Activated T-cell treated with anti-CD3 and anti-CD28 coated beads, Interleukin-2, amount 50 U/mL, for 72 hours (primary cell): ENCODE measurements at regions not wholly inside any gene's neighbourhood (a gene's known extent, or its start where the extent isn't known, plus 50 kb on each side); places are given as distances from the start of the nearest gene placed in this dataset.

Experiments used
- ATAC-seq, 2 donors: fragments of 150-1000 bp; cut with Tn5 transposase; replicated peaks in 1 of 2; 2 replicates each; pipeline ENCODE4 v1.10.0; 2021; ENCODE audit warnings: moderate library complexity in 2 of 2, mild to moderate bottlenecking in 1 of 2
- DNase-seq, 2 donors: peaks; one replicate each; pipeline ENCODE4 v3.0.0; 2021 to 2022; ENCODE audit warnings: mixed read lengths in 1 of 2
- H3K27ac Mint-ChIP-seq: one replicate; pipeline ENCODE4 v1.8.0; 2022; ENCODE audit warnings: mild to moderate bottlenecking, moderate library complexity, mixed read lengths
- H3K27me3 Mint-ChIP-seq: one replicate; pipeline ENCODE4 v1.8.0; 2022; ENCODE audit warnings: low read depth, mixed read lengths
- H3K36me3 Mint-ChIP-seq, 2 donors: one replicate each; pipeline ENCODE4 v1.8.0; 2022; ENCODE audit warnings: mixed read lengths in 2 of 2, mild to moderate bottlenecking in 1 of 2; ENCODE audit not compliant: insufficient read depth in 2 of 2
- H3K4me1 Mint-ChIP-seq: one replicate; pipeline ENCODE4 v1.8.0; 2022; ENCODE audit warnings: low read depth, mixed read lengths
- H3K4me3 Mint-ChIP-seq, 2 donors: one replicate each; pipeline ENCODE4 v1.8.0; 2022; ENCODE audit warnings: mild to moderate bottlenecking in 2 of 2, mixed read lengths in 2 of 2, moderate library complexity in 2 of 2
- H3K9me3 Mint-ChIP-seq, 2 donors: one replicate each; pipeline ENCODE4 v1.8.0; 2022; ENCODE audit warnings: mixed read lengths in 2 of 2

- Mint-ChIP-seq H3K27me3 (peaks cover 6% of the 10 kb centered on the region), H3K36me3 (no peaks in the 10 kb centered on the region), H3K27ac (no peak overlapping the region), H3K4me3 (no peak overlapping the region), H3K4me1 (peaks cover 4% of the 10 kb centered on the region), H3K9me3 (no peaks in the 10 kb centered on the region)
- DNase-seq (no peak), ATAC-seq (no peak)
Measured at GRCh38 chr1:87501738-87502137, 173.1 kb downstream of the LMO4 start.

- peak in 1 of 2 donors; percentile 21 for ATAC-seq
- Mint-ChIP-seq H3K27ac (no peak overlapping the region), H3K4me3 (no peak overlapping the region), H3K9me3 (no peaks in the 10 kb centered on the region), H3K27me3 (no peaks in the 10 kb centered on the region), H3K36me3 (no peaks in the 10 kb centered on the region), H3K4me1 (peaks cover 6% of the 10 kb centered on the region)
- no peak for DNase-seq
Measured at GRCh38 chr1:87505391-87505983, 176.8 kb downstream of the LMO4 start.

GRCh38 chr1:87506147-87506546 lies 177.5 kb downstream of the LMO4 start:
- Mint-ChIP-seq H3K4me1 (peaks cover 6% of the 10 kb centered on the region), H3K27me3 (no peaks in the 10 kb centered on the region), H3K9me3 (no peaks in the 10 kb centered on the region), H3K36me3 (no peaks in the 10 kb centered on the region), H3K27ac (no peak overlapping the region), H3K4me3 (no peak overlapping the region)
- ATAC-seq (no peak), DNase-seq (no peak)

- no peak for DNase-seq
- Mint-ChIP-seq H3K27ac (no peak overlapping the region), H3K4me3 (no peak overlapping the region), H3K9me3 (no peaks in the 10 kb centered on the region), H3K27me3 (peaks cover 13% of the 10 kb centered on the region), H3K4me1 (peaks cover 6% of the 10 kb centered on the region), H3K36me3 (no peaks in the 10 kb centered on the region)
- ATAC-seq = no peak
Measured at GRCh38 chr1:87508247-87508787, 179.6 kb downstream of the LMO4 start.

- Mint-ChIP-seq H3K36me3 (no peaks in the 10 kb centered on the region), H3K27ac (no peak overlapping the region), H3K4me1 (peaks cover 6% of the 10 kb centered on the region), H3K4me3 (no peak overlapping the region), H3K27me3 (peaks cover 24% of the 10 kb centered on the region), H3K9me3 (no peaks in the 10 kb centered on the region)
- DNase-seq (no peak), ATAC-seq (no peak)
Measured at GRCh38 chr1:87510540-87510939, 181.9 kb downstream of the LMO4 start.

GRCh38 chr1:87511449-87511848 lies 182.8 kb downstream of the LMO4 start:
- H3K4me3 Mint-ChIP-seq = no peak overlapping the region
- DNase-seq (no peak), ATAC-seq (no peak)
- H3K9me3 Mint-ChIP-seq = no peaks in the 10 kb centered on the region
- H3K27ac Mint-ChIP-seq = no peak overlapping the region
- no peaks in the 10 kb centered on the region for H3K36me3 Mint-ChIP-seq
- peaks cover 6% of the 10 kb centered on the region for H3K4me1 Mint-ChIP-seq
- peaks cover 30% of the 10 kb centered on the region for H3K27me3 Mint-ChIP-seq

GRCh38 chr1:87512431-87512830 lies 183.8 kb downstream of the LMO4 start:
- Mint-ChIP-seq H3K27ac (no peak overlapping the region), H3K27me3 (peaks cover 30% of the 10 kb centered on the region), H3K4me1 (no peaks in the 10 kb centered on the region), H3K9me3 (no peaks in the 10 kb centered on the region), H3K4me3 (no peak overlapping the region), H3K36me3 (no peaks in the 10 kb centered on the region)
- ATAC-seq (no peak), DNase-seq (no peak)

GRCh38 chr1:87513255-87513654 lies 184.6 kb downstream of the LMO4 start:
- Mint-ChIP-seq H3K9me3 (no peaks in the 10 kb centered on the region), H3K27ac (no peak overlapping the region), H3K4me3 (no peak overlapping the region), H3K27me3 (peaks cover 30% of the 10 kb centered on the region), H3K36me3 (no peaks in the 10 kb centered on the region), H3K4me1 (no peaks in the 10 kb centered on the region)
- no peak for DNase-seq
- no peak for ATAC-seq

GRCh38 chr1:87513966-87514660 lies 185.4 kb downstream of the LMO4 start:
- H3K27me3 Mint-ChIP-seq = peaks cover 30% of the 10 kb centered on the region
- H3K4me3 Mint-ChIP-seq = no peak overlapping the region
- H3K36me3 Mint-ChIP-seq = no peaks in the 10 kb centered on the region
- H3K9me3 Mint-ChIP-seq = no peaks in the 10 kb centered on the region
- ATAC-seq (no peak), DNase-seq (no peak)
- H3K4me1 Mint-ChIP-seq = no peaks in the 10 kb centered on the region
- no peak overlapping the region for H3K27ac Mint-ChIP-seq

GRCh38 chr1:87515781-87516180 lies 187.1 kb downstream of the LMO4 start:
- Mint-ChIP-seq H3K9me3 (no peaks in the 10 kb centered on the region), H3K4me1 (no peaks in the 10 kb centered on the region), H3K36me3 (no peaks in the 10 kb centered on the region), H3K27me3 (peaks cover 30% of the 10 kb centered on the region), H3K27ac (no peak overlapping the region), H3K4me3 (no peak overlapping the region)
- no peak for DNase-seq
- ATAC-seq = no peak

GRCh38 chr1:87518794-87519193 lies 190.1 kb downstream of the LMO4 start:
- DNase-seq (no peak), ATAC-seq (no peak)
- H3K4me1 Mint-ChIP-seq = no peaks in the 10 kb centered on the region
- H3K27ac Mint-ChIP-seq = no peak overlapping the region
- H3K4me3 Mint-ChIP-seq = no peak overlapping the region
- no peaks in the 10 kb centered on the region for H3K36me3 Mint-ChIP-seq
- no peaks in the 10 kb centered on the region for H3K9me3 Mint-ChIP-seq
- H3K27me3 Mint-ChIP-seq = peaks cover 26% of the 10 kb centered on the region

GRCh38 chr1:87521452-87521851 lies 192.8 kb downstream of the LMO4 start:
- Mint-ChIP-seq H3K4me1 (no peaks in the 10 kb centered on the region), H3K4me3 (no peak overlapping the region), H3K27ac (no peak overlapping the region), H3K27me3 (peaks cover 19% of the 10 kb centered on the region), H3K9me3 (no peaks in the 10 kb centered on the region), H3K36me3 (no peaks in the 10 kb centered on the region)
- no peak for DNase-seq
- peak in 1 of 2 donors; percentile 80 for ATAC-seq

- DNase-seq = no peak
- H3K4me1 Mint-ChIP-seq = no peaks in the 10 kb centered on the region
Measured at GRCh38 chr1:87523466-87523865, 194.8 kb downstream of the LMO4 start.

More at GRCh38 chr1:87523466-87523865, 194.8 kb downstream of the LMO4 start:
- no peak for ATAC-seq
- Mint-ChIP-seq H3K27me3 (peaks cover 19% of the 10 kb centered on the region), H3K9me3 (no peaks in the 10 kb centered on the region), H3K4me3 (no peak overlapping the region), H3K27ac (no peak overlapping the region), H3K36me3 (no peaks in the 10 kb centered on the region)
